ENCODE measurements at regions not wholly inside any gene's neighbourhood (a gene's known extent, or its start where the extent isn't known, plus 50 kb on each side); places are given as distances from the start of the nearest gene placed in this dataset.

DNA sequence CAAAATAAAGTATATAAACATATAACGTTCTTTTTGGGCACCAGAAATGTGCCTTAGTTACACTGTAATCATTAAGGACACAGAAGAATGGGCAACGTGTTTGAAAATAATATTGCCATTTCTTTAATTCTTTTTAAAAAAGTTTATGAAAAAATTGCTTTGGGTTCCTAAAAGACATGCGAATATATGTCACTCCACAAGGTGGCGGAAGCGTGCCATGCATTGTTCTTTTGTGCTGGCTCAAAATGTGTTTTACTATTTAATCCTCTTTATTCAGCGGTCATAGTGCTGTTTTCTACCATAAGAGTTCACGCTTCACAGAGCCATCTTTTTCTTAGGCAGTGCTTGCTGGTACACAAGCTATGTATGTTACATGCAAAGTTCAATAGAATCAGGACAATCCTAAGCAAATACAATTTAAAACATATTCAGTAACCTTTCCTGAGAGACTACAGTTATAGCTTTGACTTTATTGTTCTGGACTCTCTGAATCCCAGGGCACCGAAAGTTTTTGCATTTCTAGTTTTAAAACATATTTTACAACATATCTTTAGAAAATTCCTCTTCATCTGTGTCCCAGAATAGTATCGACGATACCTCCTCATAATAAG is 147.8 kb upstream of the ERBB4 start:
- no peak overlapping the region for H3K4me3 ChIP-seq (replicated peaks in 1 of 2; ENCODE audit: low read depth in 2 of 2, low read length in 2 of 2)
- peak; percentile 80 to 84 for DNase-seq (ENCODE audit: low read depth in 2 of 2)
- TF ChIP-seq, protein P1, sequence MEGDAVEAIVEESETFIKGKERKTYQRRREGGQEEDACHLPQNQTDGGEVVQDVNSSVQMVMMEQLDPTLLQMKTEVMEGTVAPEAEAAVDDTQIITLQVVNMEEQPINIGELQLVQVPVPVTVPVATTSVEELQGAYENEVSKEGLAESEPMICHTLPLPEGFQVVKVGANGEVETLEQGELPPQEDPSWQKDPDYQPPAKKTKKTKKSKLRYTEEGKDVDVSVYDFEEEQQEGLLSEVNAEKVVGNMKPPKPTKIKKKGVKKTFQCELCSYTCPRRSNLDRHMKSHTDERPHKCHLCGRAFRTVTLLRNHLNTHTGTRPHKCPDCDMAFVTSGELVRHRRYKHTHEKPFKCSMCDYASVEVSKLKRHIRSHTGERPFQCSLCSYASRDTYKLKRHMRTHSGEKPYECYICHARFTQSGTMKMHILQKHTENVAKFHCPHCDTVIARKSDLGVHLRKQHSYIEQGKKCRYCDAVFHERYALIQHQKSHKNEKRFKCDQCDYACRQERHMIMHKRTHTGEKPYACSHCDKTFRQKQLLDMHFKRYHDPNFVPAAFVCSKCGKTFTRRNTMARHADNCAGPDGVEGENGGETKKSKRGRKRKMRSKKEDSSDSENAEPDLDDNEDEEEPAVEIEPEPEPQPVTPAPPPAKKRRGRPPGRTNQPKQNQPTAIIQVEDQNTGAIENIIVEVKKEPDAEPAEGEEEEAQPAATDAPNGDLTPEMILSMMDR (IDR thresholded peaks at IDR 0.05; ENCODE audit: low read depth, low read length), result peak; percentile 83

DNA sequence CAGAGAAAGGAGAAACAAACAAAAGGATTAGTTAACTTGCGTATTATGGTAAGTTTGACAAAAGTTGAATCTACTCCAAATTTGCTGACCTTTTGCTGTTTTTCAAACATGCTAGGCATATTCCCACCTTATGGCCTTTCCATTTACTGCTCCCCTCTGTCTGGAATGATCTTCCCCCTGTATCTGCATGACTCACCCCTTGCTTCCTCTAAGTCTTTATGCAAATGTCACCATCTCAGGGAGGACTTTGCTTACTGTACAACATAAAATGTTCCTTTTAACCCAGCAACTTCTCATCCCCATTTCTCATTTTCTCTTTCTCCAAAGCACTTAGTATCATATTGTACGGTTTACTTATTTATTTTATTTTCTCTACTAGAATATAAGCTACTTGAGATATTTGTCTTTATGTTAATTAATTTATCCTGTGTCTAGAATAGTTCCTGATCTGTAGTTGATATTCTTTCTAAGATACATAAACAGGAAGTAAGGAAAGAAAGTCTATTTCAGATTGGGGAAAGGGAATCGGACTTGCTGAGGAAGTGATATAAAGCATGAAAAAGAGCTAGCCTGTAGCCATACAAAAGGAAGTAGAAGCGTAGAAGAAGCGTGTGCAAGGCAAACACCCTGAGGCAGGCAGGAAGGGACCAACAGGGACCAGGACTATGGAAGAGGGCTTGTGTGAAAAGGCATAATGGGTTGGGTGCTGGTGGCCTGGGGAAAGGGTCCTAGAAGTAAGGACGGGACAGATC is 144.9 kb upstream of the ERBB4 start:
- DNase-seq (ENCODE audit: low read depth in 2 of 2), result peak; percentile 24 to 55
- TF ChIP-seq, protein P1 (IDR thresholded peaks at IDR 0.05; ENCODE audit: low read depth, low read length), result no peak
- H3K4me3 ChIP-seq (replicated peaks in 1 of 2; ENCODE audit: low read depth in 2 of 2, low read length in 2 of 2), result no peak overlapping the region

DNA sequence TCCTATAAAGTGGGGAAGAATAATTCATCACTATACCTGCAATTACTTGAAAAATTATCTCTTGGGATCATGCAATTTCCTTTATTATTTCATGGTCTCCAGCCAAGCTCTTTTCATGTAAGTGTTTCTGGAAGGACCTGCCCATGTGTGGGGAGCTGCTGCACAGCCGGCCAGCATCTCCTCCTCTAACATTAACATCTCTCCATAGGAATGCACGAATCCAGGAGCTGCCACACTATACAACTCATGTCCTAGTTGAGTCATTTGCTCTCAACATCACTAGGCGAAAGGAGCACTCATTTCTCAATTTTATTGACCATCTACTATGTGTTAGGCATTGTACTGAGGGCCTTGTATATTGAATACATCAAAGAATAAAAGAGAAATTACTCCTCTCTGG is 144.3 kb upstream of the ERBB4 start:
- TF ChIP-seq, protein P1 (IDR thresholded peaks at IDR 0.05; ENCODE audit: low read depth, low read length), result no peak
- H3K4me3 ChIP-seq (replicated peaks in 1 of 2; ENCODE audit: low read depth in 2 of 2, low read length in 2 of 2), result no peak overlapping the region
- peak in 1 of 2 donors; percentile 5 for DNase-seq (ENCODE audit: low read depth in 2 of 2)

DNA sequence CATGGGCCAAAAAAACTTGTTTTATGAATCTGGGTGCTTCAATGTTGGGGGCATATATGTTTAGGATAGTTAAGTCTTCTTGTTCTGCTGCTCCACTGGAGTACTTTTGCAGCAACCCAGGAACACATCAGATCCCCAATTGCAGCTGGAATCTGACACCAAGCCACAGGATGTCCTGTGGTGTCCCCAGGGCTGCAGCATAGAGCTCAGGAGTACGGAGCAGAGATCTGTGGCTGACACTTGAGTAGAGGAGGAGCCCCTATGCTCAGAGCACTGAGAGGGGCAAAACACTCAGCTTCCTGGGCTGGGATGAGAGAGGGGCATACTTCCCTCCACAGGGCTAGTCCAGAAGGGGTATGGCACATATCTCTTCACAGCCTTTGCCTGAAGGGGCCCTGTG is 138.9 kb upstream of the ERBB4 start:
- H3K4me3 ChIP-seq (replicated peaks in 1 of 2; ENCODE audit: low read depth in 2 of 2, low read length in 2 of 2), result no peak overlapping the region
- TF ChIP-seq, protein P1 (IDR thresholded peaks at IDR 0.05; ENCODE audit: low read depth, low read length), result no peak
- no peak for DNase-seq (ENCODE audit: low read depth in 2 of 2)

DNA sequence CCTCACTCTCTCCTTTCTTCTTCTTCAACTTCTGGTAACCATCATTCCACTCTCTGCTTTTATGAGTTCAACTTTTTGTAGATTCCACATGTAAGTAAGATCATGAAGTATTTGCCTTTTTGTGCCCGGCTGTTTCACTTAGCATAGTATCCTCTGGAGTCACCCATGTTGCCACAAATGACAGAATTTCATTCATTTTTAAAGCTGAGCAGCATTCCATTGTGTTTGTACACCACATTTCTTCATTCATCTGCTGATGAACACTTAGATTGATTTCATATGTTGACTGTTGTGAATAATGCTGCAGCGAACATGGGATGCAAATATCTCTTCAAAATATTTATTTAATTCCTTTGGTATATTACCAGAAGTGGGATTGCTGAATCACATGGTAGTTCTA is 133.6 kb upstream of the ERBB4 start:
- H3K4me3 ChIP-seq (replicated peaks in 1 of 2; ENCODE audit: low read depth in 2 of 2, low read length in 2 of 2), result no peak overlapping the region
- TF ChIP-seq, protein P1 (IDR thresholded peaks at IDR 0.05; ENCODE audit: low read depth, low read length), result no peak
- peak in 1 of 2 donors; percentile 8 for DNase-seq (ENCODE audit: low read depth in 2 of 2)

DNA sequence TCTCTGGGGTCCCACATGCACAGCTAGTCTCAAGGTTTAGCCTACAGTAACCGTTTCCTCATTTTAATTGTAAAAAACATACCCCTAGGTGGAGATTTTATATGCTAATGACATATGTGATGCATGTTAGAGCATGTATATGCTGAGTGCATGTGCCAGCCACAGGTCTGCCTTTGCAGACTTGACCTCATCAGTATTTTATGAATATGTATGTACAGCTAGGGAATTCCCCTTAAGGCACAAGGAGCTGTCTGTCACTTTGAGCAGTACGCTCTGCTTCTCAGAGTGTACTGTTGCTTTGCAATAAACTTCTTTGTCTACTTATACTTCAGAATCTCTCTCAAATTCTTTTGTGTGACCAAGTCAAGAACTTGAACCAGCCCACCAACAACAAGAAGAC is 131.2 kb upstream of the ERBB4 start:
- TF ChIP-seq, protein P1 (IDR thresholded peaks at IDR 0.05; ENCODE audit: low read depth, low read length), result no peak
- H3K4me3 ChIP-seq (replicated peaks in 1 of 2; ENCODE audit: low read depth in 2 of 2, low read length in 2 of 2), result no peak overlapping the region
- DNase-seq (ENCODE audit: low read depth in 2 of 2), result no peak
